ENCODE measurements at regions not wholly inside any gene's neighbourhood (a gene's known extent, or its start where the extent isn't known, plus 50 kb on each side); places are given as distances from the start of the nearest gene placed in this dataset.

- TF ChIP-seq CTCF (IDR thresholded peaks at IDR 0.05) (no peak), POLR2AphosphoS5 (IDR thresholded peaks at IDR 0.05; ENCODE audit: low read depth, low read length) (no peak), GABPA (IDR thresholded peaks at IDR 0.05; ENCODE audit: low read depth) (no peak), JUND (IDR thresholded peaks at IDR 0.05) (no peak), EZH2phosphoT487 (IDR thresholded peaks at IDR 0.05; ENCODE audit: borderline replicate concordance, low read depth) (no peak), USF1 (IDR thresholded peaks at IDR 0.05; ENCODE audit: borderline replicate concordance, low read depth) (no peak), TCF12 (IDR thresholded peaks at IDR 0.05) (no peak), EP300 (IDR thresholded peaks at IDR 0.05; ENCODE audit: borderline replicate concordance in 1 of 2, low read depth in 1 of 2, low read length in 1 of 2) (no peak), MXI1 (IDR thresholded peaks at IDR 0.05; ENCODE audit: low read depth, low read length) (no peak), RFX5 (IDR thresholded peaks at IDR 0.05; ENCODE audit: low read length) (no peak), USF2 (IDR thresholded peaks at IDR 0.05; ENCODE audit: borderline replicate concordance, low read depth, low read length) (no peak), SMC3 (IDR thresholded peaks at IDR 0.05; ENCODE audit: low read depth, low read length) (no peak), IRF3 (IDR thresholded peaks at IDR 0.05; ENCODE audit: low read depth, low read length) (no peak), MEF2A (IDR thresholded peaks at IDR 0.05; ENCODE audit: borderline replicate concordance, low read depth) (no peak)
Measured at GRCh38 chr14:45308745-45309397, 55.9 kb upstream of the MIS18BP1 start.
